OCI-LY1 (cell line): ENCODE measurements at regions not wholly inside any gene's neighbourhood (a gene's known extent, or its start where the extent isn't known, plus 50 kb on each side); places are given as distances from the start of the nearest gene placed in this dataset.

Experiments used
- H2AFZ ChIP-seq: fragments of 200-600 bp; sonication (generic), shearing (Covaris generic); 2 replicates; pipeline ENCODE4 v1.6.0; 2014; ENCODE audit warnings: antibody characterized with exemption, mild to moderate bottlenecking, low read length
- H3F3A ChIP-seq: fragments of 200-600 bp; sonication (generic), shearing (Covaris generic); 2 replicates; pipeline ENCODE4 v1.6.0; 2014; ENCODE audit warnings: mild to moderate bottlenecking, antibody characterized with exemption, low read length, moderate library complexity; ENCODE audit not compliant: insufficient read depth
- H3K27ac ChIP-seq: fragments of 200-600 bp; sonication (generic); 2 replicates; pipeline ENCODE4 v1.5.1; 2014; ENCODE audit warnings: low read length, mixed run types, mild to moderate bottlenecking, low read depth; ENCODE audit not compliant: poor library complexity, severe bottlenecking
- H3K27me3 ChIP-seq: fragments of 200-600 bp; sonication (generic); 2 replicates; pipeline ENCODE4 v1.6.0; 2014; ENCODE audit warnings: antibody characterized with exemption, mild to moderate bottlenecking, low read length, moderate library complexity; ENCODE audit not compliant: insufficient read depth
- H3K36me3 ChIP-seq: fragments of 200-600 bp; sonication (generic); 2 replicates; pipeline ENCODE4 v1.6.1; 2014; ENCODE audit warnings: mild to moderate bottlenecking, antibody characterized with exemption, low read length, moderate library complexity, mixed read lengths; ENCODE audit not compliant: insufficient read depth
- H3K4me1 ChIP-seq: fragments of 200-600 bp; sonication (generic); 2 replicates; pipeline ENCODE4 v1.5.1; 2014; ENCODE audit warnings: mild to moderate bottlenecking, low read length, moderate library complexity; ENCODE audit not compliant: insufficient read depth, severe bottlenecking
- H3K4me2 ChIP-seq: fragments of 200-600 bp; sonication (generic), shearing (Covaris generic); 2 replicates; pipeline ENCODE4 v1.6.1; 2014; ENCODE audit warnings: low read length
- H3K4me3 ChIP-seq: fragments of 200-600 bp; sonication (generic); 2 replicates; pipeline ENCODE4 v1.5.1; 2014; ENCODE audit warnings: low read length, low read depth, mild to moderate bottlenecking, mixed read lengths; ENCODE audit not compliant: poor library complexity, severe bottlenecking
- H3K79me2 ChIP-seq: fragments of 200-600 bp; shearing (Covaris generic); 2 replicates; pipeline ENCODE4 v1.6.1; 2016; ENCODE audit warnings: mixed run types, low read length, mixed read lengths; ENCODE audit not compliant: insufficient read depth
- H3K9ac ChIP-seq: fragments of 200-600 bp; sonication (generic), shearing (Covaris generic); 2 replicates; pipeline ENCODE4 v1.6.1; 2014; ENCODE audit warnings: mild to moderate bottlenecking, low read length, mixed read lengths
- H3K9me2 ChIP-seq: fragments of 200-600 bp; sonication (generic), shearing (Covaris generic); 2 replicates; pipeline ENCODE4 v1.6.1; 2014; ENCODE audit warnings: low read depth, mild to moderate bottlenecking, low read length, mixed read lengths
- H3K9me3 ChIP-seq: fragments of 200-600 bp; shearing (Covaris generic); 2 replicates; pipeline ENCODE4 v1.6.1; 2014; ENCODE audit warnings: low read length, mixed read lengths
- H4K20me1 ChIP-seq: fragments of 200-600 bp; sonication (generic), shearing (Covaris generic); 2 replicates; pipeline ENCODE4 v1.6.0; 2016; ENCODE audit warnings: mild to moderate bottlenecking, low read length; ENCODE audit not compliant: insufficient read depth
- EZH2 ChIP-seq: fragments of 200-600 bp; sonication (generic), shearing (Covaris generic); IDR thresholded peaks from 2 replicates; pipeline ENCODE4 v1.8.0; 2017; ENCODE audit warnings: borderline replicate concordance, mixed run types, mild to moderate bottlenecking, antibody characterized with exemption, low read length, moderate library complexity, mixed read lengths
- TF ChIP-seq, protein P1 (sequence below): fragments of 200-600 bp; sonication (generic), shearing (Covaris generic); IDR thresholded peaks from 2 replicates; pipeline ENCODE4 v1.5.1; 2017; ENCODE audit warnings: mild to moderate bottlenecking, antibody characterized with exemption, low read length, moderate library complexity, mixed read lengths

- Histone ChIP-seq H4K20me1 (no peaks in the 10 kb centered on the region), H3K4me3 (no peak overlapping the region), H3K9me2 (no peaks in the 10 kb centered on the region), H3K4me1 (peaks cover 15% of the 10 kb centered on the region), H2AFZ (no peak overlapping the region), H3K4me2 (no peak overlapping the region), H3K9me3 (no peaks in the 10 kb centered on the region), H3K27ac (no peak overlapping the region), H3K79me2 (no peaks in the 10 kb centered on the region), H3F3A (no peaks in the 10 kb centered on the region), H3K9ac (no peak overlapping the region), H3K36me3 (no peaks in the 10 kb centered on the region), H3K27me3 (no peaks in the 10 kb centered on the region)
- TF ChIP-seq, protein P1, sequence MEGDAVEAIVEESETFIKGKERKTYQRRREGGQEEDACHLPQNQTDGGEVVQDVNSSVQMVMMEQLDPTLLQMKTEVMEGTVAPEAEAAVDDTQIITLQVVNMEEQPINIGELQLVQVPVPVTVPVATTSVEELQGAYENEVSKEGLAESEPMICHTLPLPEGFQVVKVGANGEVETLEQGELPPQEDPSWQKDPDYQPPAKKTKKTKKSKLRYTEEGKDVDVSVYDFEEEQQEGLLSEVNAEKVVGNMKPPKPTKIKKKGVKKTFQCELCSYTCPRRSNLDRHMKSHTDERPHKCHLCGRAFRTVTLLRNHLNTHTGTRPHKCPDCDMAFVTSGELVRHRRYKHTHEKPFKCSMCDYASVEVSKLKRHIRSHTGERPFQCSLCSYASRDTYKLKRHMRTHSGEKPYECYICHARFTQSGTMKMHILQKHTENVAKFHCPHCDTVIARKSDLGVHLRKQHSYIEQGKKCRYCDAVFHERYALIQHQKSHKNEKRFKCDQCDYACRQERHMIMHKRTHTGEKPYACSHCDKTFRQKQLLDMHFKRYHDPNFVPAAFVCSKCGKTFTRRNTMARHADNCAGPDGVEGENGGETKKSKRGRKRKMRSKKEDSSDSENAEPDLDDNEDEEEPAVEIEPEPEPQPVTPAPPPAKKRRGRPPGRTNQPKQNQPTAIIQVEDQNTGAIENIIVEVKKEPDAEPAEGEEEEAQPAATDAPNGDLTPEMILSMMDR = no peak
- no peak for TF ChIP-seq EZH2
These were observed 63.7 kb upstream of the SESN3 start for GRCh38 chr11:95294701-95295100.

GRCh38 chr11:95293116-95293515 is 62.1 kb upstream of the SESN3 start:
- H3K9me2 ChIP-seq = no peaks in the 10 kb centered on the region
- H3K79me2 ChIP-seq = no peaks in the 10 kb centered on the region
- no peaks in the 10 kb centered on the region for H3K36me3 ChIP-seq
- no peak overlapping the region for H3K9ac ChIP-seq
- H3K4me3 ChIP-seq = no peak overlapping the region
- TF ChIP-seq, protein P1 = no peak
- no peak for TF ChIP-seq EZH2
- no peaks in the 10 kb centered on the region for H3K9me3 ChIP-seq
- H3K27me3 ChIP-seq = no peaks in the 10 kb centered on the region
- H3K27ac ChIP-seq = no peak overlapping the region
- no peaks in the 10 kb centered on the region for H4K20me1 ChIP-seq
- peaks cover 15% of the 10 kb centered on the region for H3K4me1 ChIP-seq
- H3K4me2 ChIP-seq = no peak overlapping the region
- H3F3A ChIP-seq = no peaks in the 10 kb centered on the region
- no peak overlapping the region for H2AFZ ChIP-seq

DNA sequence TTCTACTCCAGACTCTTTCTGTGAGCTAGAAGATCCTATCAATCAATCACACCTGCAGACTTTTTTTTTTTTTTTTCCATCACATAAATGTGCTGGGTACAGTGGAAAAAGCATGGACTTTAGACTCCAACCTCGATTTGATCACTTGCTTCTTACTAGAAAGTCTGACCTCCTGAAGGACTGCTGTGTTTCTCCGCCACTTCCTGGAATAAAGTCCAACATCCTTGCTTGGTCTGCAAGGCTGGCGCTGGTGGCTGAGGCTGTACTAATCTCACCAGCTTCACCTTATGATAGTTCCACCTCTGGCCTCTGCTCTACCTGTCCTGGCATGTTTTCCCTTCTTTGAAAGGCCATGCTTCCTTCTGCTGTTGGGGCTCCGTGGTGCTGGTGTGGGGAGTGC is 60.9 kb upstream of the SESN3 start:
- H3F3A ChIP-seq = no peaks in the 10 kb centered on the region
- H3K79me2 ChIP-seq = no peaks in the 10 kb centered on the region
- no peak overlapping the region for H3K27ac ChIP-seq
- no peak overlapping the region for H2AFZ ChIP-seq
- no peaks in the 10 kb centered on the region for H4K20me1 ChIP-seq
- H3K9ac ChIP-seq = no peak overlapping the region
- H3K9me2 ChIP-seq = no peaks in the 10 kb centered on the region
- no peak overlapping the region for H3K4me2 ChIP-seq
- H3K36me3 ChIP-seq = no peaks in the 10 kb centered on the region
- TF ChIP-seq, protein P1 = no peak
- TF ChIP-seq EZH2 = no peak
- H3K9me3 ChIP-seq = no peaks in the 10 kb centered on the region
- no peak overlapping the region for H3K4me3 ChIP-seq
- no peaks in the 10 kb centered on the region for H3K27me3 ChIP-seq
- H3K4me1 ChIP-seq = peaks cover 10% of the 10 kb centered on the region
